BJ (cell line): ENCODE measurements at regions not wholly inside any gene's neighbourhood (a gene's known extent, or its start where the extent isn't known, plus 50 kb on each side); places are given as distances from the start of the nearest gene placed in this dataset.

Experiments used
- CTCF ChIA-PET: fragments of 350-600 bp; formaldehyde crosslinking; extraction: SDS; loops from one replicate; lab custom pipeline; 2021; ENCODE audit warnings: antibody characterized with exemption, inconsistent platforms; lab: Yijun Ruan, JAX
- POLR2A ChIA-PET: fragments of 300-600 bp; sonication (Branson Sonifier 250); formaldehyde crosslinking; extraction: SDS; loops from one replicate; lab custom pipeline; 2021; ENCODE audit warnings: antibody characterized with exemption; lab: Charles Lee
- DNase-seq: peaks from one replicate; pipeline ENCODE4 v3.0.0-alpha.2; 2011; ENCODE audit warnings: low read depth
- H3K27me3 ChIP-seq: 2 replicates; pipeline ENCODE4 v1.6.0; 2011; ENCODE audit warnings: low read length; ENCODE audit not compliant: control insufficient read depth, insufficient read depth
- H3K36me3 ChIP-seq: 2 replicates; pipeline ENCODE4 v1.5.1; 2011; ENCODE audit warnings: low read length; ENCODE audit not compliant: control insufficient read depth, insufficient read depth
- H3K4me3 ChIP-seq: 2 replicates; pipeline ENCODE4 v1.5.1; 2011; ENCODE audit warnings: low read depth, mild to moderate bottlenecking, control low read depth, low read length
- TF ChIP-seq, protein P1 (sequence below): IDR thresholded peaks from 2 replicates; pipeline ENCODE4 v1.5.1; 2011; ENCODE audit warnings: low read depth, mild to moderate bottlenecking, control low read depth, inconsistent platforms, low read length, moderate library complexity; ENCODE audit not compliant: insufficient read depth

DNA sequence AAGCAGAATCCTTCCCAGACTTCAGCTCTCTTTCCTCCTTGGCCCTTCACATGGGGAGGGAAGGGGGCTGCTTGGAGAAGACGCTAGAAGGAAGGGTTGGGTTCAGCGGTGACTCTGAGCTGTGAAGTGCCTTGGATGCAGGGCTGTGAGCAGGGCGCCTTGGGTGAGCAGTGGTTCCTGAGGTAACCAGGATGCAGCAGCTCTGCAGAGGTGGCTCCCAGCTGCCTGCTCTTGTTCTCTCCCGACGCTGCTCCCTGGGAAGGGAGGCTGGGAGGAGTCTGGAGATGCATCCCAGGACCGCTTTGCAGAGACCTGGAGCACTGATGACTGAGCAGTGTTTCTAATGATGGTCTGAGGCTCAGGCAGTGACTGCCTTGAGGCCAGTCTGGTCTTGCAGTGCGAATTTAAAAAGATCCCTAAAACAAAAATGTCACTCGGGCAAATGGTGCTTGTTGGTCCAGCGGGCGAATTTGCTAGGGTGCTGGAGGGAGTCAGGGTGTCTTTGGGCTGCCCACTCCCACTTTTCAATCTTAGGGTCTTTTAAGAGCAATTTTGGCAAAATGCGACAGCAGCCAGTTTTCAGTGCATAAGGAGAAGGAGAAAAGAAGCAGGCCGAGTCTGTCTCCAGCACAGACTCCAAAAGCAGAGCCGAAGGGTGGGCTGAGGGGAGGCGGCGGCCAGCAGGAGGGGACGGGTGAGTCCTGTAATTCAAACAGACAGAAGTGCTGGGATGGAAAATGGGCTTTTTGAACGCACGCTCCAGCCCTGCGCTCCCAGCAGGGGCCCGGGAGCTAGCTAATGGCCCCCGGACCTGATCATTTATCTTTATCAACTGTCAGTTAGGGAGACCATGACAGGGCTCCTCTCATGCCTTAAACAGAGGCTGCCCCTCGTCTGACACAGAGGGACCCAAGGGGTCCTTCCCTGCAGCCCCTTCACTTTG is 191.2 kb upstream of the SHH start:
- CTCF ChIA-PET: no interaction called here
- no peak for DNase-seq
- H3K27me3 ChIP-seq: no peaks in the 10 kb centered on the region
- no peak overlapping the region for H3K4me3 ChIP-seq
- TF ChIP-seq, protein P1, sequence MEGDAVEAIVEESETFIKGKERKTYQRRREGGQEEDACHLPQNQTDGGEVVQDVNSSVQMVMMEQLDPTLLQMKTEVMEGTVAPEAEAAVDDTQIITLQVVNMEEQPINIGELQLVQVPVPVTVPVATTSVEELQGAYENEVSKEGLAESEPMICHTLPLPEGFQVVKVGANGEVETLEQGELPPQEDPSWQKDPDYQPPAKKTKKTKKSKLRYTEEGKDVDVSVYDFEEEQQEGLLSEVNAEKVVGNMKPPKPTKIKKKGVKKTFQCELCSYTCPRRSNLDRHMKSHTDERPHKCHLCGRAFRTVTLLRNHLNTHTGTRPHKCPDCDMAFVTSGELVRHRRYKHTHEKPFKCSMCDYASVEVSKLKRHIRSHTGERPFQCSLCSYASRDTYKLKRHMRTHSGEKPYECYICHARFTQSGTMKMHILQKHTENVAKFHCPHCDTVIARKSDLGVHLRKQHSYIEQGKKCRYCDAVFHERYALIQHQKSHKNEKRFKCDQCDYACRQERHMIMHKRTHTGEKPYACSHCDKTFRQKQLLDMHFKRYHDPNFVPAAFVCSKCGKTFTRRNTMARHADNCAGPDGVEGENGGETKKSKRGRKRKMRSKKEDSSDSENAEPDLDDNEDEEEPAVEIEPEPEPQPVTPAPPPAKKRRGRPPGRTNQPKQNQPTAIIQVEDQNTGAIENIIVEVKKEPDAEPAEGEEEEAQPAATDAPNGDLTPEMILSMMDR: no peak
- no peaks in the 10 kb centered on the region for H3K36me3 ChIP-seq
- POLR2A ChIA-PET: no interaction called here

GRCh38 chr7:156002362-156003066 is 190.3 kb upstream of the SHH start:
- ChIA-PET CTCF (no interaction called here), POLR2A (no interaction called here)
- TF ChIP-seq, protein P1: no peak
- DNase-seq: no peak
- Histone ChIP-seq H3K4me3 (no peak overlapping the region), H3K36me3 (no peaks in the 10 kb centered on the region), H3K27me3 (no peaks in the 10 kb centered on the region)

DNA sequence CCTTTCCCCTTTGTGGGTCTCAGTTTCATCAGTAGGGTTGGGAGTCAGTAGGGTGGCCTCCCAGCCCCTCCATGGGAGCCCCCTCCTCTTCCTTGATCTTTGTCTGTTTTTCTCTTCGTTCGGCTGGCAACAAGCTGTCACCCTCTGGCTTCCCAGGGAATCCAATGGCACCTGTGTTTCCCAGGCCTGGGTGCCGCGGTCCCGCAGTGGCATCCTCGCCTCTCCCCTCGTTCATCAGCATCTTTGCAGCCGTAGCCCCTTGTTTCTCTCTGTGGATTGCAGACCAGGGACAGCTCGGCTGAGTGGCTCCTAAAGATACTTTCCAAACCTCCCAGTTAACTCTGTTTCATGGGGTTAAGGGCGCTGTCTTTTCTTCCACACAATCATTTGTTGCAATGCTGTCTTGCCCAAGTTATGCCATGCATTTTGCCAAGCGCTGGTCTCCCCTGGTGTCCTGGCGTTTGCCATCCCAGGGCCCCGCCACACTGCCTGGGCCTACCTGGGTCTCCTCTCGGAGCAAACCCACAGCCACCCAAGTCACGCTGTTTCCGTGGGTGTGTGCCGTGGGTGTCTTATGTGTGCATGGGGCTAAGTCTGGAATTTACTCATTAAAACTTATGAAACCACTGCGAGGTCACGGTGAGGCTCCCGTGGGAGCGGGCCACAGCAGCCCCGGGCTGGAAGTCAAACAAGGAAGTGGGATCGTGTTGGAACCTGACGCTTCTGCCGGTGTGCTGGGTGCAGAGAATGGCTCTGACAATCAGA is 189.4 kb upstream of the SHH start:
- Histone ChIP-seq H3K36me3 (no peaks in the 10 kb centered on the region), H3K4me3 (no peak overlapping the region), H3K27me3 (no peaks in the 10 kb centered on the region)
- POLR2A ChIA-PET: no interaction called here
- TF ChIP-seq, protein P1: no peak
- CTCF ChIA-PET: no interaction called here
- DNase-seq: no peak

- POLR2A ChIA-PET: no interaction called here
- Histone ChIP-seq H3K36me3 (no peaks in the 10 kb centered on the region), H3K4me3 (no peak overlapping the region), H3K27me3 (no peaks in the 10 kb centered on the region)
- CTCF ChIA-PET: no interaction called here
- TF ChIP-seq, protein P1: no peak
- no peak for DNase-seq
Measured at GRCh38 chr7:156000601-156001396, 188.5 kb upstream of the SHH start.
